Panc1 (cell line): ENCODE measurements at regions not wholly inside any gene's neighbourhood (a gene's known extent, or its start where the extent isn't known, plus 50 kb on each side); places are given as distances from the start of the nearest gene placed in this dataset.

ENCODE experiments used
- ATAC-seq: fragments of 200-7000 bp; cut with Tn5 transposase; 2 replicates; pipeline ENCODE4 v1.9.1; 2020; ENCODE audit warnings: mild to moderate bottlenecking, moderate library complexity
- BruUV-seq: library from RNA; stranded (reverse); fragments of 400-500 nt; replicated peaks from 2 replicates; lab custom pipeline; 2021; lab: Mats Ljungman, UMichigan
- CTCF ChIA-PET: fragments of 300-600 bp; sonication (Branson Sonifier 250); formaldehyde crosslinking; loops from one replicate; lab custom pipeline; 2022; ENCODE audit warnings: antibody characterized with exemption; lab: Charles Lee
- POLR2A ChIA-PET: fragments of 300-600 bp; sonication (Branson Sonifier 250); formaldehyde crosslinking; loops from one replicate; lab custom pipeline; 2022; ENCODE audit warnings: antibody characterized with exemption; lab: Charles Lee
- DNase-seq: peaks from one replicate; pipeline ENCODE4 v3.0.0-alpha.2; 2010; ENCODE audit warnings: low read depth, low spot score
- H3K27ac ChIP-seq: 2 replicates; pipeline ENCODE4 v1.5.1; 2011; ENCODE audit warnings: mild to moderate bottlenecking, low read length, inconsistent platforms
- H3K27me3 ChIP-seq: fragments of 200-500 bp; sonication (Bioruptor generic); 2 replicates; pipeline ENCODE4 v1.6.0; 2014; ENCODE audit warnings: low read length, inconsistent platforms; ENCODE audit not compliant: control insufficient read depth, insufficient read depth
- H3K36me3 ChIP-seq: fragments of 200-500 bp; sonication (Bioruptor generic); 2 replicates; pipeline ENCODE4 v1.5.1; 2014; ENCODE audit warnings: inconsistent platforms, mild to moderate bottlenecking, low read length, moderate library complexity; ENCODE audit not compliant: control insufficient read depth, insufficient read depth
- H3K4me1 ChIP-seq: 2 replicates; pipeline ENCODE4 v1.5.1; 2011; ENCODE audit warnings: inconsistent platforms, mild to moderate bottlenecking, low read length, moderate library complexity; ENCODE audit not compliant: control insufficient read depth, insufficient read depth
- H3K4me3 ChIP-seq, 2 experiments: 2 replicates each; pipeline ENCODE4 v1.5.1; 2011 to 2012; ENCODE audit warnings: low read depth in 2 of 2, low read length in 2 of 2, mild to moderate bottlenecking in 2 of 2, inconsistent platforms in 1 of 2, moderate library complexity in 1 of 2
- H3K9me3 ChIP-seq: fragments of 200-500 bp; sonication (Bioruptor generic); 2 replicates; pipeline ENCODE4 v1.5.1; 2014; ENCODE audit warnings: low read depth, mild to moderate bottlenecking, inconsistent platforms, low read length, moderate library complexity; ENCODE audit not compliant: control insufficient read depth, insufficient read depth
- POLR2AphosphoS5 ChIP-seq: IDR thresholded peaks from 2 replicates; pipeline ENCODE4 v1.6.1; 2012; ENCODE audit warnings: mild to moderate bottlenecking, low read depth, low read length, moderate library complexity
- SIN3A ChIP-seq: IDR thresholded peaks from 2 replicates; pipeline ENCODE4 v1.6.1; 2012; ENCODE audit warnings: low read depth, mild to moderate bottlenecking, low read length, moderate library complexity, borderline replicate concordance; ENCODE audit not compliant: insufficient read depth
- TCF7L2 ChIP-seq: IDR thresholded peaks from 2 replicates; pipeline ENCODE4 v1.6.1; 2011; ENCODE audit warnings: mild to moderate bottlenecking, low read depth, low read length, inconsistent platforms
- in situ Hi-C: cut with HindIII; loops from 2 replicates; pipeline ENCODE4 v1.10.0; 2016; ENCODE audit warnings: low sequenced_read_pairs, low pct_unique_long_range_greater_than_20kb
- intact Hi-C: fragments of 100-400 bp; cut with micrococcal nuclease; formaldehyde crosslinking; loops from one replicate; pipeline ENCODE4 v1.10.0; 2022; ENCODE audit not compliant: unreplicated experiment
- TF ChIP-seq, protein P1 (sequence below): fragments of 450-650 bp; IDR thresholded peaks from 2 replicates; pipeline ENCODE4 v1.5.1; 2017; ENCODE audit warnings: mild to moderate bottlenecking
- TF ChIP-seq, protein P2 (sequence below), 2 experiments: IDR thresholded peaks; 2 replicates each; pipeline ENCODE4 v1.6.1; 2011 to 2012; ENCODE audit warnings: low read depth in 2 of 2, control low read depth in 1 of 2, low read length in 1 of 2, mild to moderate bottlenecking in 1 of 2, moderate library complexity in 1 of 2; ENCODE audit not compliant: insufficient read depth in 1 of 2

DNA sequence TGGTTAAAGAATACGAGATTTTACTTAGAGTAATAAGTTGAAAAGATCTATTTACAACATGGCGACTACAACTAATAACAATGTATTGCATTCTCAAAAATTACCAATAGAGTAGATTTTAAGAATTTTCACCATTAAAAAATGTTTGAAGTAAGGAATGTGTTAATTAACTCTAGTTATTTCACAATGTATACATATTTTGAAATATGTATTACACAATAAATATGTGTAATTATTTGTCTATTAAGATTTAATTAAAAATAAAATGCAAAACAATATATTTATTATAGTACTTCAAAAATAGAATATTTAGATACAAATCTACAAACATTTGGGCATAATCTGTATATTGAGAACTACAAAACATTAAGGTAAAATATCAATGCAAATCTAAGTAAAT lies 1326.3 kb upstream of the CDH6 start:
- DNase-seq: no peak
- H3K36me3 ChIP-seq: no peaks in the 10 kb centered on the region
- no peak for ATAC-seq
- TF ChIP-seq TCF7L2: no peak
- TF ChIP-seq POLR2AphosphoS5: no peak
- TF ChIP-seq, protein P1, sequence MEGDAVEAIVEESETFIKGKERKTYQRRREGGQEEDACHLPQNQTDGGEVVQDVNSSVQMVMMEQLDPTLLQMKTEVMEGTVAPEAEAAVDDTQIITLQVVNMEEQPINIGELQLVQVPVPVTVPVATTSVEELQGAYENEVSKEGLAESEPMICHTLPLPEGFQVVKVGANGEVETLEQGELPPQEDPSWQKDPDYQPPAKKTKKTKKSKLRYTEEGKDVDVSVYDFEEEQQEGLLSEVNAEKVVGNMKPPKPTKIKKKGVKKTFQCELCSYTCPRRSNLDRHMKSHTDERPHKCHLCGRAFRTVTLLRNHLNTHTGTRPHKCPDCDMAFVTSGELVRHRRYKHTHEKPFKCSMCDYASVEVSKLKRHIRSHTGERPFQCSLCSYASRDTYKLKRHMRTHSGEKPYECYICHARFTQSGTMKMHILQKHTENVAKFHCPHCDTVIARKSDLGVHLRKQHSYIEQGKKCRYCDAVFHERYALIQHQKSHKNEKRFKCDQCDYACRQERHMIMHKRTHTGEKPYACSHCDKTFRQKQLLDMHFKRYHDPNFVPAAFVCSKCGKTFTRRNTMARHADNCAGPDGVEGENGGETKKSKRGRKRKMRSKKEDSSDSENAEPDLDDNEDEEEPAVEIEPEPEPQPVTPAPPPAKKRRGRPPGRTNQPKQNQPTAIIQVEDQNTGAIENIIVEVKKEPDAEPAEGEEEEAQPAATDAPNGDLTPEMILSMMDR: no peak
- TF ChIP-seq SIN3A: no peak
- TF ChIP-seq, protein P2, sequence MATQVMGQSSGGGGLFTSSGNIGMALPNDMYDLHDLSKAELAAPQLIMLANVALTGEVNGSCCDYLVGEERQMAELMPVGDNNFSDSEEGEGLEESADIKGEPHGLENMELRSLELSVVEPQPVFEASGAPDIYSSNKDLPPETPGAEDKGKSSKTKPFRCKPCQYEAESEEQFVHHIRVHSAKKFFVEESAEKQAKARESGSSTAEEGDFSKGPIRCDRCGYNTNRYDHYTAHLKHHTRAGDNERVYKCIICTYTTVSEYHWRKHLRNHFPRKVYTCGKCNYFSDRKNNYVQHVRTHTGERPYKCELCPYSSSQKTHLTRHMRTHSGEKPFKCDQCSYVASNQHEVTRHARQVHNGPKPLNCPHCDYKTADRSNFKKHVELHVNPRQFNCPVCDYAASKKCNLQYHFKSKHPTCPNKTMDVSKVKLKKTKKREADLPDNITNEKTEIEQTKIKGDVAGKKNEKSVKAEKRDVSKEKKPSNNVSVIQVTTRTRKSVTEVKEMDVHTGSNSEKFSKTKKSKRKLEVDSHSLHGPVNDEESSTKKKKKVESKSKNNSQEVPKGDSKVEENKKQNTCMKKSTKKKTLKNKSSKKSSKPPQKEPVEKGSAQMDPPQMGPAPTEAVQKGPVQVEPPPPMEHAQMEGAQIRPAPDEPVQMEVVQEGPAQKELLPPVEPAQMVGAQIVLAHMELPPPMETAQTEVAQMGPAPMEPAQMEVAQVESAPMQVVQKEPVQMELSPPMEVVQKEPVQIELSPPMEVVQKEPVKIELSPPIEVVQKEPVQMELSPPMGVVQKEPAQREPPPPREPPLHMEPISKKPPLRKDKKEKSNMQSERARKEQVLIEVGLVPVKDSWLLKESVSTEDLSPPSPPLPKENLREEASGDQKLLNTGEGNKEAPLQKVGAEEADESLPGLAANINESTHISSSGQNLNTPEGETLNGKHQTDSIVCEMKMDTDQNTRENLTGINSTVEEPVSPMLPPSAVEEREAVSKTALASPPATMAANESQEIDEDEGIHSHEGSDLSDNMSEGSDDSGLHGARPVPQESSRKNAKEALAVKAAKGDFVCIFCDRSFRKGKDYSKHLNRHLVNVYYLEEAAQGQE (IDR thresholded peaks at IDR 0.05; ENCODE audit: insufficient read depth in 1 of 2, low read depth in 2 of 2, low read length in 1 of 2): no peak
- ChIA-PET CTCF (no interaction called here), POLR2A (no interaction called here)
- BruUV-seq: no TSS peak
- no peak overlapping the region for H3K4me3 ChIP-seq
- no peaks in the 10 kb centered on the region for H3K4me1 ChIP-seq
- H3K9me3 ChIP-seq: no peaks in the 10 kb centered on the region
- no peaks in the 10 kb centered on the region for H3K27me3 ChIP-seq
- in situ Hi-C loops: no loop called here
- H3K27ac ChIP-seq: no peak overlapping the region
- intact Hi-C loops: no loop called here

DNA sequence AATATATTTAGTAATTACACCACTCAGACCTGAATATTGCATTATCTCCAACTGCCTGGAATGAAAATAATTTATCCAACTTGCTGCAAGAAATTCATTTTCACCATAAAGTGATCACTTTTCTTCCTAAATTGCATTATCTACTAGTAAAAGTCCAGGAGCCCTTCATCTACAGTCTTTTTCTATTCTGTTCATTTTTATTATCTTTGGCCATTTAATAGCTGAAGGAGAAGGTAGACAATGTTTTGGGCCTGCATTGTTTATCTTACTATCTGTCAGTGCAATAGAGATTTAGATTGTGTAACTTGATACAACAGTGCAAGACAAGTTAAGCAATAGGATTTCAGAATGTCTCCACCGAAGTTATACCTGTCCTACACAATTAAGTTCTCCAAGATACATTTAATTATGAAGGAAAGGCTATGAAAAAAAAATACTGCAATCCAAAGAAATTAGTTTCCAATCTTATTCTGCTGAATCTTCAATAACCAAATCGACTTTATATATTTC lies 1339.7 kb upstream of the CDH6 start:
- H3K27ac ChIP-seq: no peak overlapping the region
- H3K4me1 ChIP-seq: no peaks in the 10 kb centered on the region
- H3K4me3 ChIP-seq: no peak overlapping the region
- POLR2A ChIA-PET: no interaction called here
- CTCF ChIA-PET: no interaction called here
- BruUV-seq: no TSS peak
- TF ChIP-seq, protein P1: no peak
- no peak for TF ChIP-seq TCF7L2
- TF ChIP-seq, protein P2 (IDR thresholded peaks at IDR 0.05; ENCODE audit: insufficient read depth in 1 of 2, low read depth in 2 of 2, low read length in 1 of 2): no peak
- TF ChIP-seq SIN3A: no peak
- TF ChIP-seq POLR2AphosphoS5: no peak
- H3K9me3 ChIP-seq: no peaks in the 10 kb centered on the region
- H3K36me3 ChIP-seq: no peaks in the 10 kb centered on the region
- DNase-seq (no peak), ATAC-seq (no peak)
- intact Hi-C loops (no loop called here), in situ Hi-C loops (no loop called here)
- H3K27me3 ChIP-seq: no peaks in the 10 kb centered on the region
